Progenitor cell of endocrine pancreas (in vitro differentiated cells): ENCODE measurements at regions not wholly inside any gene's neighbourhood (a gene's known extent, or its start where the extent isn't known, plus 50 kb on each side); places are given as distances from the start of the nearest gene placed in this dataset.
"Not testable (repeated sequence)": the region's sequence is repeated elsewhere in the genome, so short reads cannot be mapped to it uniquely, and the experiment has no call there.

Experiments
- DNase-seq: peaks from one replicate; pipeline ENCODE4 v3.0.0; 2021; ENCODE audit warnings: low spot score; ENCODE audit not compliant: unreplicated experiment
- H3K27ac Mint-ChIP-seq: 2 replicates; pipeline ENCODE4 v1.8.0; 2021; ENCODE audit warnings: mild to moderate bottlenecking, moderate library complexity, mixed read lengths
- H3K27me3 Mint-ChIP-seq: 2 replicates; pipeline ENCODE4 v1.8.0; 2021; ENCODE audit warnings: mixed read lengths
- H3K36me3 Mint-ChIP-seq: 2 replicates; pipeline ENCODE4 v1.8.0; 2022; ENCODE audit warnings: mixed read lengths; ENCODE audit not compliant: insufficient read depth
- H3K4me1 Mint-ChIP-seq: 2 replicates; pipeline ENCODE4 v1.8.0; 2021; ENCODE audit warnings: low read depth, mixed read lengths
- H3K4me3 Mint-ChIP-seq: 2 replicates; pipeline ENCODE4 v1.8.0; 2021; ENCODE audit warnings: low read depth, mild to moderate bottlenecking, moderate library complexity, mixed read lengths
- H3K9me3 Mint-ChIP-seq: 2 replicates; pipeline ENCODE4 v1.8.0; 2021; ENCODE audit warnings: low read depth, mixed read lengths
- TF ChIP-seq, protein P1 (sequence below): fragments of 200-600 bp; sonication (generic); IDR thresholded peaks from one replicate; pipeline ENCODE4 v1.5.0; 2021; ENCODE audit warnings: antibody characterized with exemption, mild to moderate bottlenecking; ENCODE audit not compliant: unreplicated experiment

DNA sequence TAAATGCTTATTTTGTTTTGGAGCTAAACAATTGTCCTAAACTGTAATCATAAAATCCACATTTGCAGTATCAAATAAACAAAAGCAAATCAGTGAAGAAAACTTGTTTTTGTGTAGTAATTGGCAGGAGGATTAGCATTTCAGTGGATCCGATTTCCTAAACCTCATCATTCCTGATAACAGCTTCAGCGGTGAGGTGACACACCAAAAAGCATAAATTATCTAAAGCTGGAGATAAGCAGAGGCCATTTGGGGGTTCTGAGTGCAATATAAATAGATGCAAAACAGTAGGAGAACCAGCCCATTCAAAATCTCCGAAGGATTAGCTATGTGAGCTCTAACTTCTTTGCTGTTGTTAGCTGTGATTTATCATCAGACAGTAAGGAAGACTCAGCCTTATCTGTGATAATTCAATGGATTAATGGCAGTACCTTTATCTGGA is 235.8 kb downstream of the EPHA7 start:
- TF ChIP-seq, protein P1, sequence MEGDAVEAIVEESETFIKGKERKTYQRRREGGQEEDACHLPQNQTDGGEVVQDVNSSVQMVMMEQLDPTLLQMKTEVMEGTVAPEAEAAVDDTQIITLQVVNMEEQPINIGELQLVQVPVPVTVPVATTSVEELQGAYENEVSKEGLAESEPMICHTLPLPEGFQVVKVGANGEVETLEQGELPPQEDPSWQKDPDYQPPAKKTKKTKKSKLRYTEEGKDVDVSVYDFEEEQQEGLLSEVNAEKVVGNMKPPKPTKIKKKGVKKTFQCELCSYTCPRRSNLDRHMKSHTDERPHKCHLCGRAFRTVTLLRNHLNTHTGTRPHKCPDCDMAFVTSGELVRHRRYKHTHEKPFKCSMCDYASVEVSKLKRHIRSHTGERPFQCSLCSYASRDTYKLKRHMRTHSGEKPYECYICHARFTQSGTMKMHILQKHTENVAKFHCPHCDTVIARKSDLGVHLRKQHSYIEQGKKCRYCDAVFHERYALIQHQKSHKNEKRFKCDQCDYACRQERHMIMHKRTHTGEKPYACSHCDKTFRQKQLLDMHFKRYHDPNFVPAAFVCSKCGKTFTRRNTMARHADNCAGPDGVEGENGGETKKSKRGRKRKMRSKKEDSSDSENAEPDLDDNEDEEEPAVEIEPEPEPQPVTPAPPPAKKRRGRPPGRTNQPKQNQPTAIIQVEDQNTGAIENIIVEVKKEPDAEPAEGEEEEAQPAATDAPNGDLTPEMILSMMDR: no peak
- H3K36me3 Mint-ChIP-seq: no peaks in the 10 kb centered on the region
- H3K27ac Mint-ChIP-seq: no peak overlapping the region
- DNase-seq: no peak
- peaks cover 6% of the 10 kb centered on the region for H3K4me1 Mint-ChIP-seq
- no peaks in the 10 kb centered on the region for H3K9me3 Mint-ChIP-seq
- no peak overlapping the region for H3K4me3 Mint-ChIP-seq
- peaks cover 10% of the 10 kb centered on the region for H3K27me3 Mint-ChIP-seq

DNA sequence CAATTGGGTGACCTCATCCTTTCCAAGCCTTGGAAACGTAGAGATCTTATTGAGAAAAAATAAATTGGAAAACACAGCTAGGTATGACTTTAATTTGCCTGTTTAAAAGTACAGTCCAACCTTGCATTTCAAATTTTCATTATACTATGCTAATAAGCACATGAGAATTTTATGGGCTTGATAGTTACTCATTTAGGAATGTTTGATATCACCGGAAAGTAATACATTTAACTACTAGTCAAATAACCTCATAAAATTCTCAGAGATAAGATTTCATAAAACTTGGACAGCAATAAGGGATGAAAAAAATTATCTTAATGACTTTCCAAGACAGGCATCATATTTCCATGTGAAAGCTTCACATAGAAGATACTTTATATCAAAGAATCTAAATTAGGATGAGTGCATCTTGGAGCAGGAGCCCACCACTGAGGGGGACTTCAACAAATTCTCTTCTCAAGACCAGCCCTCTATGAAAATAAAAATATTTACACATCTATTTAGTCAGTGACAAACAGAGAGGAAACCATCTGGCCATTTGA is 236.3 kb downstream of the EPHA7 start:
- no peaks in the 10 kb centered on the region for H3K36me3 Mint-ChIP-seq
- H3K9me3 Mint-ChIP-seq: no peaks in the 10 kb centered on the region
- H3K27me3 Mint-ChIP-seq: peaks cover 10% of the 10 kb centered on the region
- no peak overlapping the region for H3K4me3 Mint-ChIP-seq
- TF ChIP-seq, protein P1: no peak
- H3K27ac Mint-ChIP-seq: no peak overlapping the region
- DNase-seq: no peak
- H3K4me1 Mint-ChIP-seq: peaks cover 7% of the 10 kb centered on the region

DNA sequence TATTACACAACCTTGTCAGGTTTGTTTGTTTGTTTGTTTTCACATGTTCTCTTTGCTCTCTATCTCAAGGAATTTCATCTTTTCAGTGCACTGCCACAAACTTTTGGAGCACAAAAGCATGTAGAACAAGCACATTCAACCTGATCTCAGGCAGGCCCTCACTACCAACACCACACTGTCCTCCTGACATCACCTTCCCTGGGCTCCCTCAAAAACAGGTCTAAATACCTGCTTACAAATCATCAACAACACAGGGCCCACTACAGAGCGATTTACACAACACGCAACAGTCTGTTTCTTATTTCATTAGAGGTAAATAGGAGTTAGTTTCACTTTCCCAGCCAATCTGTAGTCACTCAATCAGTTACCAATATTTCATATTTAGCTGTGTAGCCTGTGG is 241.4 kb downstream of the EPHA7 start:
- H3K4me3 Mint-ChIP-seq: no peak overlapping the region
- TF ChIP-seq, protein P1: no peak
- H3K4me1 Mint-ChIP-seq: peaks cover 4% of the 10 kb centered on the region
- H3K36me3 Mint-ChIP-seq: no peaks in the 10 kb centered on the region
- H3K27me3 Mint-ChIP-seq: peaks cover 12% of the 10 kb centered on the region
- DNase-seq: no peak
- no peak overlapping the region for H3K27ac Mint-ChIP-seq
- H3K9me3 Mint-ChIP-seq: no peaks in the 10 kb centered on the region

DNA sequence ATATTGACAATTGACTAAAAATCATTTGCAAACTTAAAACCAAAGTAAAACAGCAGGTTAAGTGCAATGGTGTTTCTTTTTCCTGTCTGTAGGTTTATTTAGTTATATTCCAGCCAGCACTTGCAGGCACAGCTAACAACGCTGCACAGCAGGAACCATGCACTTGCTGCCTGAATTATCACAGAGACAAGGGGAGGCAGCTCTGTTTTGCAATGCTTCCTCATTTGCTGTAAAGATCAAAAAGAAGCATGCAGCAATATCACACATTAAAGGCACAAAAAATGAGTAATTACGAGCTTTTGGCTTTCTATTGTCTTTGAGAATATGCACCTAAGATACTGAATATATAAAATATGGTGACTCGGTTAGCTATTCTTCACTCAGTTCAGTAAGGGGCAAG is 241.9 kb downstream of the EPHA7 start:
- Mint-ChIP-seq H3K4me3 (no peak overlapping the region), H3K27me3 (peaks cover 12% of the 10 kb centered on the region), H3K9me3 (no peaks in the 10 kb centered on the region), H3K4me1 (peaks cover 4% of the 10 kb centered on the region), H3K27ac (no peak overlapping the region), H3K36me3 (no peaks in the 10 kb centered on the region)
- no peak for DNase-seq
- TF ChIP-seq, protein P1: no peak

DNA sequence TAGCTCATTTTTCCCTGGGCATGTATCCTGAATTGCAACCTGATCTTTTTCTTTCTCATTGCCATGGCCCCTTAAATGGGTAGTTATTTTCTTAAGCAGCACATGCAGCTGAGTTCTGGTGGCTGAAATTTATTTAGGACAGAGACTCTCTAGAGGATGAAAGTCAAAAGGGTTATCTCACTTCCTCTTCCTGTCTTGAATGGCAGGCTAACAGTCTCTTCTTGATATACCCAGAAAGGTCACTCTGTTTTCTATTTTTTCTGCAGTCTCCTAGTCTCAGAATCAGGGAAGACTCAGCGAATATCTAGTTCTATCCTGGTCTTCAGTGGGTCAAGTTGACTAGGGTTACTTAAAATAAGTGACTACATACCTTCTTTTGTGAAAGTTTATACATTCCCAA is 243.3 kb downstream of the EPHA7 start:
- TF ChIP-seq, protein P1: no peak
- no peak for DNase-seq
- no peaks in the 10 kb centered on the region for H3K36me3 Mint-ChIP-seq
- no peaks in the 10 kb centered on the region for H3K9me3 Mint-ChIP-seq
- H3K27ac Mint-ChIP-seq: no peak overlapping the region
- no peak overlapping the region for H3K4me3 Mint-ChIP-seq
- peaks cover 12% of the 10 kb centered on the region for H3K27me3 Mint-ChIP-seq
- peaks cover 4% of the 10 kb centered on the region for H3K4me1 Mint-ChIP-seq

DNA sequence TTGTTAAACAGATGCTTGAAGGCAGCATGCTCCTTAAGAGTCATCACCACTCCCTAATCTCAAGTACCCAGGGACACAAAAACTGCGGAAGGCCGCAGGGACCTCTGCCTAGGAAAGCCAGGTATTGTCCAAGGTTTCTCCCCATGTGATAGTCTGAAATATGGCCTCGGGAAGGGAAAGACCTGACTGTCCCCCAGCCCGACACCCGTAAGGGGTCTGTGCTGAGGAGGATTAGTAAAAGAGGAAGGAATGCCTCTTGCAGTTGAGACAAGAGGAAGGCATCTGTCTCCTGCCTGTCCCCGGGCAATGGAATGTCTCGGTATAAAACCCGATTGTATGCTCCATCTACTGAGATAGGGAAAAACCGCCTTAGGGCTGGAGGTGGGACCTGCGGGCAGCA is 245.8 kb downstream of the EPHA7 start:
- H3K9me3 Mint-ChIP-seq, H3K27ac Mint-ChIP-seq, H3K4me1 Mint-ChIP-seq, H3K4me3 Mint-ChIP-seq, DNase-seq, H3K36me3 Mint-ChIP-seq: not testable (repeated sequence)
- peaks cover 12% of the 10 kb centered on the region for H3K27me3 Mint-ChIP-seq
